ENCODE measurements at regions not wholly inside any gene's neighbourhood (a gene's known extent, or its start where the extent isn't known, plus 50 kb on each side); places are given as distances from the start of the nearest gene placed in this dataset.

DNA sequence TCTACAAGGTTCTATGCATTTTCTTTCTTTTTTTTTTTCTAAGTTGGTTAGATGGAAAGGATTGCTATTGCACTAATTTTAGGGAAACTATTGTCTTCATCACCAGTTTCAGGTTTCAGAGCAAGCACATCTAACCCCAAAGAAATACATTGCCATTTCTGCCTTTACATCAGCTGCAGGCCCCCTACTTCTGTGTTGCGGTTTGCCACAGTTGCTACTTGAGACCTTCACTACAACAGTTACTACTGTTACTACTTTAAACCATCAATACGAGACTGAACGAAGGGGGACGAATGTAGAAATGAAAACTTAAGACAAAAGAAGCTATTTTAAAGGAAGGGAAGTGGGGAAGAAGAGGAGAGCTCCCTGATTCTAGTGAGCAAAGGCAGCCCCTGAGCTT, 256.7 kb upstream of the LCORL start:
- Histone ChIP-seq H3K27me3 (ENCODE audit: control insufficient read depth in 1 of 2, insufficient read depth in 2 of 2, low read length in 2 of 2) (no peaks in the 10 kb centered on the region), H3K4me2 (ENCODE audit: low read depth, low read length) (no peak overlapping the region), H4K20me1 (ENCODE audit: insufficient read depth, low read length) (no peaks in the 10 kb centered on the region), H3K4me1 (ENCODE audit: insufficient read depth, low read length) (no peaks in the 10 kb centered on the region), H3K9ac (ENCODE audit: insufficient read depth, low read depth, low read length) (no peak overlapping the region), H3K4me3 (replicated peaks in 1 of 3; ENCODE audit: insufficient read depth in 1 of 3, low read depth in 2 of 3, low read length in 3 of 3) (no peak overlapping the region), H2AFZ (ENCODE audit: low read length) (no peak overlapping the region), H3K79me2 (ENCODE audit: insufficient read depth, low read length) (no peaks in the 10 kb centered on the region), H3K36me3 (replicated peaks in 1 of 2; ENCODE audit: control insufficient read depth in 1 of 2, insufficient read depth in 2 of 2, low read length in 2 of 2) (no peaks in the 10 kb centered on the region), H3K9me3 (ENCODE audit: low read length) (no peaks in the 10 kb centered on the region), H3K27ac (ENCODE audit: extremely low read length, insufficient read depth, low read length) (no peak overlapping the region)
- no TSS peak for BruUV-seq (replicated peaks)
- WGBS (ENCODE audit: low lambda C conversion rate) = 20% methylated on average over 4 of the region's 4 CpGs
- TF ChIP-seq NPAS2 (CRISPR knock-in tag; IDR thresholded peaks at IDR 0.05; ENCODE audit: borderline replicate concordance) = no peak
- TF ChIP-seq, protein P1, sequence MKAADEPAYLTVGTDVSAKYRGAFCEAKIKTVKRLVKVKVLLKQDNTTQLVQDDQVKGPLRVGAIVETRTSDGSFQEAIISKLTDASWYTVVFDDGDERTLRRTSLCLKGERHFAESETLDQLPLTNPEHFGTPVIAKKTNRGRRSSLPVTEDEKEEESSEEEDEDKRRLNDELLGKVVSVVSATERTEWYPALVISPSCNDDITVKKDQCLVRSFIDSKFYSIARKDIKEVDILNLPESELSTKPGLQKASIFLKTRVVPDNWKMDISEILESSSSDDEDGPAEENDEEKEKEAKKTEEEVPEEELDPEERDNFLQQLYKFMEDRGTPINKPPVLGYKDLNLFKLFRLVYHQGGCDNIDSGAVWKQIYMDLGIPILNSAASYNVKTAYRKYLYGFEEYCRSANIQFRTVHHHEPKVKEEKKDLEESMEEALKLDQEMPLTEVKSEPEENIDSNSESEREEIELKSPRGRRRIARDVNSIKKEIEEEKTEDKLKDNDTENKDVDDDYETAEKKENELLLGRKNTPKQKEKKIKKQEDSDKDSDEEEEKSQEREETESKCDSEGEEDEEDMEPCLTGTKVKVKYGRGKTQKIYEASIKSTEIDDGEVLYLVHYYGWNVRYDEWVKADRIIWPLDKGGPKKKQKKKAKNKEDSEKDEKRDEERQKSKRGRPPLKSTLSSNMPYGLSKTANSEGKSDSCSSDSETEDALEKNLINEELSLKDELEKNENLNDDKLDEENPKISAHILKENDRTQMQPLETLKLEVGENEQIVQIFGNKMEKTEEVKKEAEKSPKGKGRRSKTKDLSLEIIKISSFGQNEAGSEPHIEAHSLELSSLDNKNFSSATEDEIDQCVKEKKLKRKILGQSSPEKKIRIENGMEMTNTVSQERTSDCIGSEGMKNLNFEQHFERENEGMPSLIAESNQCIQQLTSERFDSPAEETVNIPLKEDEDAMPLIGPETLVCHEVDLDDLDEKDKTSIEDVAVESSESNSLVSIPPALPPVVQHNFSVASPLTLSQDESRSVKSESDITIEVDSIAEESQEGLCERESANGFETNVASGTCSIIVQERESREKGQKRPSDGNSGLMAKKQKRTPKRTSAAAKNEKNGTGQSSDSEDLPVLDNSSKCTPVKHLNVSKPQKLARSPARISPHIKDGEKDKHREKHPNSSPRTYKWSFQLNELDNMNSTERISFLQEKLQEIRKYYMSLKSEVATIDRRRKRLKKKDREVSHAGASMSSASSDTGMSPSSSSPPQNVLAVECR (CRISPR knock-in tag; IDR thresholded peaks at IDR 0.05; ENCODE audit: borderline replicate concordance) = no peak
- no peak for TF ChIP-seq REL (CRISPR knock-in tag; conservative IDR thresholded peaks at IDR 0.05)
- DNase-seq (ENCODE audit: low spot score) = no peak
- FAIRE-seq = no peak
- intact Hi-C loops (cut with micrococcal nuclease; ENCODE audit: unreplicated experiment) (no loop called here), in situ Hi-C loops (cut with HindIII; ENCODE audit: extremely low pct_ligation_motif_present, low pct_unique_long_range_greater_than_20kb) (no loop called here)
- ATAC-seq = no peak
- ChIA-PET POLR2A (no interaction called here), CTCF (ENCODE audit: low intra/inter-chr PET ratio, low total read pairs) (no interaction called here)

DNA sequence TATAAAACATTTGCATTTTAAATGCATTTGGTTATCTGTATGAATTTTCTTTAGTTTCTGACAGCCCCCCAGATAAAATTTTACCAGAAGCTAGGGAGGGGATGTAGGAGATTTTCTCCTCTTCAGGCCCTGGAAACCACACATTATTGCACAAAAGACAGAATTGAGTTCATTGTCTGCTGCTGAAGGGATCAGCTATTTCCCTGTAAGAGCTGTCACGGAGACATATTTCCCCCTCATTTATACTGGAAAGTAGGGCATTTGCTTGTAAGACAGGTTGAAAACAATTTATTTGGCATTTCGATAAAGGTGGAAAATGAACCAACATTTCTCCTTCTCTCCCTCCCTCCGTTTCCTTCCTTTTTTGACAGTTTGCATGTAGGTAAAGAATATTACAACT, 241.3 kb upstream of the LCORL start:
- Histone ChIP-seq H3K79me2 (ENCODE audit: insufficient read depth, low read length) (no peaks in the 10 kb centered on the region), H3K4me2 (ENCODE audit: low read depth, low read length) (no peak overlapping the region), H3K4me1 (ENCODE audit: insufficient read depth, low read length) (no peaks in the 10 kb centered on the region), H3K4me3 (replicated peaks in 1 of 3; ENCODE audit: insufficient read depth in 1 of 3, low read depth in 2 of 3, low read length in 3 of 3) (no peak overlapping the region), H3K9ac (ENCODE audit: insufficient read depth, low read depth, low read length) (no peak overlapping the region), H2AFZ (ENCODE audit: low read length) (no peak overlapping the region), H3K27me3 (ENCODE audit: control insufficient read depth in 1 of 2, insufficient read depth in 2 of 2, low read length in 2 of 2) (no peaks in the 10 kb centered on the region), H3K27ac (ENCODE audit: extremely low read length, insufficient read depth, low read length) (no peak overlapping the region), H4K20me1 (ENCODE audit: insufficient read depth, low read length) (no peaks in the 10 kb centered on the region), H3K36me3 (replicated peaks in 1 of 2; ENCODE audit: control insufficient read depth in 1 of 2, insufficient read depth in 2 of 2, low read length in 2 of 2) (no peaks in the 10 kb centered on the region), H3K9me3 (ENCODE audit: low read length) (no peaks in the 10 kb centered on the region; the same call in 1 of the 2 replicates)
- DNase-seq (ENCODE audit: low spot score) (no peak), ATAC-seq (no peak), FAIRE-seq (no peak)
- ChIA-PET POLR2A (no interaction called here), CTCF (ENCODE audit: low intra/inter-chr PET ratio, low total read pairs) (no interaction called here)
- intact Hi-C loops (cut with micrococcal nuclease; ENCODE audit: unreplicated experiment) (no loop called here), in situ Hi-C loops (cut with HindIII; ENCODE audit: extremely low pct_ligation_motif_present, low pct_unique_long_range_greater_than_20kb) (no loop called here)
- 5% methylated on average over 3 of the region's 3 CpGs for WGBS (ENCODE audit: low lambda C conversion rate)
- BruUV-seq (replicated peaks) = no TSS peak
- TF ChIP-seq, protein P2, sequence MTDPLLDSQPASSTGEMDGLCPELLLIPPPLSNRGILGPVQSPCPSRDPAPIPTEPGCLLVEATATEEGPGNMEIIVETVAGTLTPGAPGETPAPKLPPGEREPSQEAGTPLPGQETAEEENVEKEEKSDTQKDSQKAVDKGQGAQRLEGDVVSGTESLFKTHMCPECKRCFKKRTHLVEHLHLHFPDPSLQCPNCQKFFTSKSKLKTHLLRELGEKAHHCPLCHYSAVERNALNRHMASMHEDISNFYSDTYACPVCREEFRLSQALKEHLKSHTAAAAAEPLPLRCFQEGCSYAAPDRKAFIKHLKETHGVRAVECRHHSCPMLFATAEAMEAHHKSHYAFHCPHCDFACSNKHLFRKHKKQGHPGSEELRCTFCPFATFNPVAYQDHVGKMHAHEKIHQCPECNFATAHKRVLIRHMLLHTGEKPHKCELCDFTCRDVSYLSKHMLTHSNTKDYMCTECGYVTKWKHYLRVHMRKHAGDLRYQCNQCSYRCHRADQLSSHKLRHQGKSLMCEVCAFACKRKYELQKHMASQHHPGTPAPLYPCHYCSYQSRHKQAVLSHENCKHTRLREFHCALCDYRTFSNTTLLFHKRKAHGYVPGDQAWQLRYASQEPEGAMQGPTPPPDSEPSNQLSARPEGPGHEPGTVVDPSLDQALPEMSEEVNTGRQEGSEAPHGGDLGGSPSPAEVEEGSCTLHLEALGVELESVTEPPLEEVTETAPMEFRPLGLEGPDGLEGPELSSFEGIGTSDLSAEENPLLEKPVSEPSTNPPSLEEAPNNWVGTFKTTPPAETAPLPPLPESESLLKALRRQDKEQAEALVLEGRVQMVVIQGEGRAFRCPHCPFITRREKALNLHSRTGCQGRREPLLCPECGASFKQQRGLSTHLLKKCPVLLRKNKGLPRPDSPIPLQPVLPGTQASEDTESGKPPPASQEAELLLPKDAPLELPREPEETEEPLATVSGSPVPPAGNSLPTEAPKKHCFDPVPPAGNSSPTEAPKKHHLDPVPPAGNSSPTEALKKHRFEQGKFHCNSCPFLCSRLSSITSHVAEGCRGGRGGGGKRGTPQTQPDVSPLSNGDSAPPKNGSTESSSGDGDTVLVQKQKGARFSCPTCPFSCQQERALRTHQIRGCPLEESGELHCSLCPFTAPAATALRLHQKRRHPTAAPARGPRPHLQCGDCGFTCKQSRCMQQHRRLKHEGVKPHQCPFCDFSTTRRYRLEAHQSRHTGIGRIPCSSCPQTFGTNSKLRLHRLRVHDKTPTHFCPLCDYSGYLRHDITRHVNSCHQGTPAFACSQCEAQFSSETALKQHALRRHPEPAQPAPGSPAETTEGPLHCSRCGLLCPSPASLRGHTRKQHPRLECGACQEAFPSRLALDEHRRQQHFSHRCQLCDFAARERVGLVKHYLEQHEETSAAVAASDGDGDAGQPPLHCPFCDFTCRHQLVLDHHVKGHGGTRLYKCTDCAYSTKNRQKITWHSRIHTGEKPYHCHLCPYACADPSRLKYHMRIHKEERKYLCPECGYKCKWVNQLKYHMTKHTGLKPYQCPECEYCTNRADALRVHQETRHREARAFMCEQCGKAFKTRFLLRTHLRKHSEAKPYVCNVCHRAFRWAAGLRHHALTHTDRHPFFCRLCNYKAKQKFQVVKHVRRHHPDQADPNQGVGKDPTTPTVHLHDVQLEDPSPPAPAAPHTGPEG (CRISPR knock-in tag; IDR thresholded peaks at IDR 0.05) = no peak
- TF ChIP-seq YEATS2 (CRISPR knock-in tag; IDR thresholded peaks at IDR 0.05; ENCODE audit: borderline replicate concordance) = no peak
- no peak for TF ChIP-seq SAFB2 (CRISPR knock-in tag; IDR thresholded peaks at IDR 0.05; ENCODE audit: borderline replicate concordance, low read depth)
- no peak for TF ChIP-seq ZSCAN31 (CRISPR knock-in tag; IDR thresholded peaks at IDR 0.05; ENCODE audit: low read depth)
- TF ChIP-seq SMAD9 (CRISPR knock-in tag; IDR thresholded peaks at IDR 0.05) = no peak

Measured in HepG2 (cell line).